Natural killer cell treated with Interleukin-12 subunit alpha and Interleukin-12 subunit beta and Interleukin-15 and Interleukin-18, amount 100 ng/mL, for 72 hours (primary cell): ENCODE measurements at regions not wholly inside any gene's neighbourhood (a gene's known extent, or its start where the extent isn't known, plus 50 kb on each side); places are given as distances from the start of the nearest gene placed in this dataset.

Experiments
- ATAC-seq, 2 donors: fragments of 150-1000 bp; cut with Tn5 transposase in 1 of 2; sonication (Bioruptor Pico), chemical (Tn5 transposase) in 1 of 2; 2 replicates each; pipeline ENCODE4 v1.10.0; 2021
- DNase-seq: peaks from one replicate; pipeline ENCODE4 v3.0.0; 2022; ENCODE audit warnings: low spot score
- H3K27ac Mint-ChIP-seq, 2 donors: 1 replicate in 1 of 2; 2 replicates in 1 of 2; pipeline ENCODE4 v1.8.0; 2022; ENCODE audit warnings: mixed read lengths in 2 of 2, mild to moderate bottlenecking in 1 of 2, moderate library complexity in 1 of 2
- H3K27me3 Mint-ChIP-seq, 2 donors: 1 replicate in 1 of 2; 2 replicates in 1 of 2; pipeline ENCODE4 v1.8.0; 2022; ENCODE audit warnings: mixed read lengths in 2 of 2
- H3K36me3 Mint-ChIP-seq: one replicate; pipeline ENCODE4 v1.8.0; 2022; ENCODE audit warnings: mixed read lengths
- H3K4me1 Mint-ChIP-seq, 2 donors: 1 replicate in 1 of 2; 2 replicates in 1 of 2; pipeline ENCODE4 v1.8.0; 2022; ENCODE audit warnings: low read depth in 2 of 2, mixed read lengths in 2 of 2, mild to moderate bottlenecking in 1 of 2
- H3K4me3 Mint-ChIP-seq: one replicate; pipeline ENCODE4 v1.8.0; 2022; ENCODE audit warnings: mixed read lengths
- H3K9me3 Mint-ChIP-seq: 2 replicates; pipeline ENCODE4 v1.8.0; 2022; ENCODE audit warnings: mixed read lengths

- Mint-ChIP-seq H3K4me3 (no peak overlapping the region), H3K36me3 (peaks cover 6% of the 10 kb centered on the region), H3K27ac (no peak overlapping the region), H3K9me3 (peaks cover 16% of the 10 kb centered on the region), H3K27me3 (no peaks in the 10 kb centered on the region), H3K4me1 (no peaks in the 10 kb centered on the region)
- ATAC-seq, result no peak
- DNase-seq, result no peak
Observed at GRCh38 chr3:76551739-76552138, 488.2 kb upstream of the ROBO2 start.

GRCh38 chr3:76552653-76553052 is 487.2 kb upstream of the ROBO2 start:
- Mint-ChIP-seq H3K4me3 (no peak overlapping the region), H3K9me3 (peaks cover 16% of the 10 kb centered on the region), H3K36me3 (peaks cover 6% of the 10 kb centered on the region), H3K27me3 (no peaks in the 10 kb centered on the region), H3K4me1 (no peaks in the 10 kb centered on the region), H3K27ac (no peak overlapping the region)
- DNase-seq, result no peak
- ATAC-seq, result no peak

DNA sequence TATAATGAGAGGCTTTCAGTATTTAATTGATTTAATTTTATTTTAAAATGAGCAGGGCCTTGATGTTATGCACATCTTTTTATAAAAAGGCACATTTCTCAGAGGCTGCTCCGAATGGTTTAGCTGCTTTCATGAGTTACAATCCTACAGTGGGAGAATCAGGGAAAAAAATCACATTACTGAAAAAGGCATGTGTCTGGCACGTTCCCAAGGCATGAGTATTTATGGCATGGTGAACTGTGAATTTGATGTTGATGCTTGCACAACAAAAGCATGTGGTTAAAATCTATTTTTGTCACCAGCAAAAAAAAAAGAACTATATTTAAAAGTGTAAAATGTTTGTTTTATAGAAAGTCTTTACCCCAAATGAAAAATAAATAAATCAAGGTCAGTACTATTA is 485.2 kb upstream of the ROBO2 start:
- ATAC-seq (no peak), DNase-seq (no peak)
- no peaks in the 10 kb centered on the region for H3K36me3 Mint-ChIP-seq
- H3K27me3 Mint-ChIP-seq, result no peaks in the 10 kb centered on the region
- peaks cover 11% of the 10 kb centered on the region for H3K9me3 Mint-ChIP-seq
- H3K4me1 Mint-ChIP-seq, result no peaks in the 10 kb centered on the region
- no peak overlapping the region for H3K4me3 Mint-ChIP-seq
- H3K27ac Mint-ChIP-seq, result no peak overlapping the region

- H3K36me3 Mint-ChIP-seq, result no peaks in the 10 kb centered on the region
Observed at GRCh38 chr3:76561494-76562236, 478.2 kb upstream of the ROBO2 start.

DNA sequence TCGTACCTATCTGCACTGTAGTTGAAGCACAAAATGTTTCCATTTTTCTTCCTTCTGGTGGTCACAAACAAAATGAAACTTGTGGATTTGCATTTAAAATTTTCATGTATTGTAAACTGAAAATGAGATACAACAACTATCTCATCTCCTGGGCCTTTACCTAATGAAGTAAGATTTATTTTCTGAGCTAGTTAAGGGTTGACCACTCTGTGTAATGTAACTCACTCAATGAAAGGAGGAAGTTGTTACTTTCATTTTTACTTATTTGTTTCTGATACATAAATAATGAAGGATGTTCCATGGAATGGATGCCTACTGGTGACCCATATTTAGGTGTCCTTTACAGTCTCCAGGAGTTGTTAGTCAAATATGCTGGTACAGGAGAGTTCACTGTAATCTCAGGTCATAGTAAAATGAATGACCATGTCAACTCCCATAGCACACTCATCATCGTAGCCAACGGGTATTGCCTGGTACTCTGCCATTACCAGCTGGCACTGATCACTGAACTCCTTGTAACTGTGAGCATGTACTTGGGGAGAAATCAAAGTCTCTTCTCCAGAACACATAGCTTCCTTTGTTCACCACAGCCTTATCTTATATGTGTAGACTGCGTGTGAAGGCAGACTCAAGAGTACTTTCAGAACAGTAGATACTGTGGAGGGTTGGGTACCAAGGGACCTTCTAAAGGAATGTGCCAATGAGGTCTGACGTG is 474.2 kb upstream of the ROBO2 start:
- H3K36me3 Mint-ChIP-seq, result no peaks in the 10 kb centered on the region
- no peak overlapping the region for H3K4me3 Mint-ChIP-seq
- DNase-seq (no peak), ATAC-seq (no peak)
- H3K27ac Mint-ChIP-seq, result no peak overlapping the region
- peaks cover 11% of the 10 kb centered on the region for H3K9me3 Mint-ChIP-seq
- H3K27me3 Mint-ChIP-seq, result no peaks in the 10 kb centered on the region
- no peaks in the 10 kb centered on the region for H3K4me1 Mint-ChIP-seq

More at GRCh38 chr3:76561494-76562236, 478.2 kb upstream of the ROBO2 start:
- no peak overlapping the region for H3K4me3 Mint-ChIP-seq
- H3K27me3 Mint-ChIP-seq, result no peaks in the 10 kb centered on the region
- ATAC-seq (no peak), DNase-seq (no peak)
- no peak overlapping the region for H3K27ac Mint-ChIP-seq
- peaks cover 14% of the 10 kb centered on the region for H3K9me3 Mint-ChIP-seq
- no peaks in the 10 kb centered on the region for H3K4me1 Mint-ChIP-seq

DNA sequence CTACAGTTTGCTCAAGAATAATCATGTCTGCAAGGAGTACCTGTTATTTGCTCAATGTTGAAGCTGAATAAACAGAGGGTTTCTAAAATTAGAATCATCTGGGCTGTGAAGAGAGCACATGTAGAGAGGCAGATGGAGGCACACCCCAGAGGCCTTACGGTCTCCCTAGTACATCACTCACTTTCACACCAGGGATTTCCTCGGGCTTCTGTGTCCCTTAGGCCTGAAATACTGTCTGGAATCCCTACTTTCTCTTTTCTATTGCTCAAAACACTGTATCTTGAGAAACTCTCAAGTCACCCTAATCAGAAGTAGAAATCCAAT is 473.7 kb upstream of the ROBO2 start:
- no peaks in the 10 kb centered on the region for H3K4me1 Mint-ChIP-seq
- H3K4me3 Mint-ChIP-seq, result no peak overlapping the region
- DNase-seq (no peak), ATAC-seq (no peak)
- no peak overlapping the region for H3K27ac Mint-ChIP-seq
- no peaks in the 10 kb centered on the region for H3K36me3 Mint-ChIP-seq
- peaks cover 11% of the 10 kb centered on the region for H3K9me3 Mint-ChIP-seq
- no peaks in the 10 kb centered on the region for H3K27me3 Mint-ChIP-seq

GRCh38 chr3:76566904-76567303 is 473.0 kb upstream of the ROBO2 start:
- ATAC-seq (no peak), DNase-seq (no peak)
- Mint-ChIP-seq H3K36me3 (no peaks in the 10 kb centered on the region), H3K27ac (no peak overlapping the region), H3K27me3 (no peaks in the 10 kb centered on the region), H3K4me3 (no peak overlapping the region), H3K9me3 (peaks cover 7% of the 10 kb centered on the region), H3K4me1 (no peaks in the 10 kb centered on the region)

- no peaks in the 10 kb centered on the region for H3K27me3 Mint-ChIP-seq
- DNase-seq (no peak), ATAC-seq (no peak)
- no peaks in the 10 kb centered on the region for H3K36me3 Mint-ChIP-seq
- no peak overlapping the region for H3K27ac Mint-ChIP-seq
- H3K9me3 Mint-ChIP-seq, result peaks cover 3% of the 10 kb centered on the region
- no peak overlapping the region for H3K4me3 Mint-ChIP-seq
- H3K4me1 Mint-ChIP-seq, result no peaks in the 10 kb centered on the region
Observed at GRCh38 chr3:76570436-76571057, 469.4 kb upstream of the ROBO2 start.

- Mint-ChIP-seq H3K36me3 (peaks cover 7% of the 10 kb centered on the region), H3K27me3 (no peaks in the 10 kb centered on the region), H3K27ac (no peak overlapping the region), H3K4me1 (no peaks in the 10 kb centered on the region), H3K4me3 (no peak overlapping the region), H3K9me3 (peaks cover 12% of the 10 kb centered on the region)
- ATAC-seq (no peak), DNase-seq (no peak)
Observed at GRCh38 chr3:76576201-76576600, 463.7 kb upstream of the ROBO2 start.

DNA sequence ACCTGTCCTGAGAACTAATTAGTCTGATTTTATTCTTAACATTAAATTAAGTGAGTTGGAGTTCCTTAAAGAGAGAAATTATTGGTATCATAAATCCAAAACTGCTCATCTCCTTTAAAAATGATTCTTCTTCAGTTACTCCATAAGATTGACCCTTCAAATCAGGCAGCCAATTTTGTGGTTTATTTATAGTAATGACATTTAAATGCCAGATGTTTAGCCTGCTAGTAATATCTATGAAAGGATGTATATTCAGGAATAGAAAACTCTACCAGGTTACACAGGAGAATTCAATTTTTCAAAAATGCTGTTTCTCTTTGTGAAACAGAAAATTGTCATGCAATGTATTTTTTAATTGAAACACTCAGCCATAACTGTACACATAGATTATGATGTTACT is 457.8 kb upstream of the ROBO2 start:
- Mint-ChIP-seq H3K27me3 (no peaks in the 10 kb centered on the region), H3K9me3 (peaks cover 19% of the 10 kb centered on the region), H3K4me3 (no peak overlapping the region), H3K27ac (no peak overlapping the region), H3K36me3 (peaks cover 17% of the 10 kb centered on the region), H3K4me1 (no peaks in the 10 kb centered on the region)
- no peak for ATAC-seq
- DNase-seq, result no peak

- DNase-seq (no peak), ATAC-seq (no peak)
- Mint-ChIP-seq H3K9me3 (peaks cover 22% of the 10 kb centered on the region), H3K4me1 (no peaks in the 10 kb centered on the region), H3K36me3 (peaks cover 17% of the 10 kb centered on the region), H3K4me3 (no peak overlapping the region), H3K27me3 (no peaks in the 10 kb centered on the region), H3K27ac (no peak overlapping the region)
Observed at GRCh38 chr3:76582632-76583378, 457.1 kb upstream of the ROBO2 start.

DNA sequence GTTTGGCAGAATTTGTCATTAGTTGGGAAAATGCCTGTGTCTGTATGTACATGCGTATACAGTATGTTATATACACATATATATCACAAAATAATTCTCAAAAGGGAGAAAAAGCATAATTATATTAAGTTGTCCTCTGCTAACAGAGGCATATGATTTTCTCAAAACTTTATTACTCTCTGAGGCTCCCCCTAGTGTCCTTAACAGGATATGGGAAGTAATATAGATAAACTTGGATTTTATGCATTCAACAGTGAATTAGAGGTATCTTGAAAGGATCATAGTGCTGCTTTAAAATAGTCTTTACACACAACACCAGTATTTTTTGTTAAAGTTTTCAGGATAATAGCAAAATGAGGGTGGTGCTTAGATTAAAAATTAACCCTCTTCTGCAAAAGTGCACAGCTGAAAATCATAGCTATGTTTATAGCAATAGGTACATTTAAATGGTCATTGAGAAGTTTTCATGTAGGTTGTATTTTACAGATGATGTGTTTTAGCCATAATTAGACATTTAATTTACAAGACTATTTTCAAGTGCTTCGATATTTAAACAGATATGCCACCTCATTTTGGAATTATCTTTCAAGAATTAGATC is 454.0 kb upstream of the ROBO2 start:
- H3K27me3 Mint-ChIP-seq, result no peaks in the 10 kb centered on the region
- ATAC-seq (no peak), DNase-seq (no peak)
- H3K4me3 Mint-ChIP-seq, result no peak overlapping the region
- no peak overlapping the region for H3K27ac Mint-ChIP-seq
- H3K36me3 Mint-ChIP-seq, result peaks cover 10% of the 10 kb centered on the region
- H3K4me1 Mint-ChIP-seq, result no peaks in the 10 kb centered on the region
- H3K9me3 Mint-ChIP-seq, result peaks cover 12% of the 10 kb centered on the region

DNA sequence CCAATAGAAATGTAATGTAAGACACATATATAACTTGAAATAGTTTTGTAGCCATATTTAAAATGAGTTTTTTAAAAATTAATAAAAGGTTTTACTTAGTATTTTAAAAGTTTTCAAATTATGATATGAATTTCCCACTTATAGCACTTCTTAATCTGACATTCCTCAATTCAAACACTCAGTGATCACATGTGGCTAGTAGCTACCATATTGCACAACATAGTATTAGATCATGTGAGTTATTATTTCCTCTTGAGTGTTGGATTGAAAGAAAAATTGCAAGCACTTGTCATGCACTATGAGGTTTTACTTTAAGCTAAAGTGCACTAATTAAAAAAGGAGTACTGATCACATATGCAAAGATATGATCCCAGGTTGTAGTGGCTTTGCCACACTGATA is 453.4 kb upstream of the ROBO2 start:
- Mint-ChIP-seq H3K36me3 (peaks cover 10% of the 10 kb centered on the region), H3K27me3 (no peaks in the 10 kb centered on the region), H3K27ac (no peak overlapping the region), H3K9me3 (peaks cover 10% of the 10 kb centered on the region), H3K4me3 (no peak overlapping the region), H3K4me1 (no peaks in the 10 kb centered on the region)
- no peak for DNase-seq
- no peak for ATAC-seq
